ENCODE measurements at regions not wholly inside any gene's neighbourhood (a gene's known extent, or its start where the extent isn't known, plus 50 kb on each side); places are given as distances from the start of the nearest gene placed in this dataset.

DNA sequence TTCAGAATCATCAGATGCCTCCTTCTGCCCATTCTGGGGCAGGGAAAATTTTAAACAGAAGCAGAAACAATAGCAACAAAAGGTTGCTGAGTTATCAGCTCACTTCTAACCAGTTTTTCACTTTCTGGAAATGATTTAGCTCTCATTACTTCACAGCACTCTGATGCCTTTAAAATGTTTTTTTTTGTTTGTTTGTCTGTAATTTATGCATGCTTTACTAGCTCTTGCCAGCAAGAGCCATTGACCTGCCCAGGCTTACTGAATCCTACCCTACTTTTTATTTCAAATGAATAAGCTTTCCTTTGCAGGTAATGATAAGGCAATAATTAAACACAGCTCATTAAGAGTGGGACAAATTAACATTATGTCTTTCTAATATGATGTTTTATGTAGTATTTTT, 466.1 kb upstream of the NOVA1 start:
- in situ Hi-C loops (cut with MboI; ENCODE audit: low pct_unique_long_range_greater_than_20kb, low sequenced_read_pairs, unreplicated experiment): no loop called here
- no peak for DNase-seq (ENCODE audit: low spot score)
- no peak for TF ChIP-seq CTCF (IDR thresholded peaks at IDR 0.05; ENCODE audit: extremely low read depth, insufficient read depth, missing control alignments)

DNA sequence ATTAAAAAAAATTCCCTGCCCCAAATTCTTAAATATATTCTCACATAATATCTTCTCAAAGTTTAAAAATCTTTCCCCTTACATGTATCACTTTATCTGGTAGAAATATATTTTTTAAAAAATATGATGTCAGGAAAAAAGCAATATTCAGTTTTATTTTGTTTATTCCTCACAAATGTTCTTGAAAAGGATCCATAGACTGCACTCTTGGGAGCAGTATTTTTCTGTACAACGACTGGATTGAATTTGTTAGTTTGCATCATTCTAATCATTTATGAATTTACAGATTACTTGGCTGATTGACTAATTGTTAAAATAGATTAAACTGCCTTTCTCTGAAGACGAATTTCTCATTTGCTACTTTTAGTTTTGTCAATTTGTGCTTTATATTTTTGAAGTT, 468.1 kb upstream of the NOVA1 start:
- TF ChIP-seq CTCF (IDR thresholded peaks at IDR 0.05; ENCODE audit: extremely low read depth, insufficient read depth, missing control alignments): no peak
- in situ Hi-C loops (cut with MboI; ENCODE audit: low pct_unique_long_range_greater_than_20kb, low sequenced_read_pairs, unreplicated experiment): no loop called here
- no peak for DNase-seq (ENCODE audit: low spot score)

GRCh38 chr14:27067961-27068360, 470.1 kb upstream of the NOVA1 start:
- no peak for TF ChIP-seq CTCF (IDR thresholded peaks at IDR 0.05; ENCODE audit: extremely low read depth, insufficient read depth, missing control alignments)
- DNase-seq (ENCODE audit: low spot score): no peak
- in situ Hi-C loops (cut with MboI; ENCODE audit: low pct_unique_long_range_greater_than_20kb, low sequenced_read_pairs, unreplicated experiment): no loop called here

DNA sequence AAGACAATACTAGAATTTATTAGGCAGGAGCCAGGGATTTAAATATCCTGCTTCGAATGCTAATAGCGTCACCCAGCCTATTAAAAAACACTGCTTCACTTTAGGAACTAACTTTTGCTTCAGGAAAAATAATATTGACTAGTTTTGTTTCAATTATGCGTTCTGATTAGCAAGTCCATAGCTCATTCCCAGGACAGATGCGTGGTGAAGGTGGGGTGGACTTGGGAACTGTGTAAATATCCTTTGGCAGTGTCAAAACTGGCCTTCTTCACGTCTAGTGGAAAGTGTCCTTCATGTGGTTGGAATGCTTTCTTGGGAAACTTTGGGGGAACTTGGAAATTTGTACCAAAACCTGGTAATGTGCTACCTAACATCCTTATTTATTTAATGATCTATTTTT, 474.8 kb upstream of the NOVA1 start:
- TF ChIP-seq CTCF (IDR thresholded peaks at IDR 0.05; ENCODE audit: extremely low read depth, insufficient read depth, missing control alignments): no peak
- DNase-seq (ENCODE audit: low spot score): no peak
- in situ Hi-C loops (cut with MboI; ENCODE audit: low pct_unique_long_range_greater_than_20kb, low sequenced_read_pairs, unreplicated experiment): no loop called here

DNA sequence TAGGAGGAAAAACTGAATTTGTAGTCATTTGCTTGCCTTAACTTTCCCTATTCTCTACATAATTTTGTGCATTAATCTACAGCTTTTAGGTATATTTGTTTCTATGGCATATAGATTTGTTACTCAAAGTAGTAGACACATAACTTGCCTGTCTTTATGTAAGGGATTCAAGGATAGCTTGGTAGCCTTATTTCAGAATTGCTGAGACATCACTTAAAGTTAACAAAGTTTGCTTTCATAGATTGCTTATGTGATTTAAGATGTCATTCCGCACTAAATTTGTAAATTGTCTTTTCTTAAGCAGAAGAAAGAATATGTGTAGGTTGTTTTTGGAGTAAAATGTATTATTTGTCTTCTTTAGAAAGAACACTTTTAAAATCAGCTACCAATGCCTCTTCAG, 477.7 kb upstream of the NOVA1 start:
- DNase-seq (ENCODE audit: low spot score): no peak
- no peak for TF ChIP-seq CTCF (IDR thresholded peaks at IDR 0.05; ENCODE audit: extremely low read depth, insufficient read depth, missing control alignments)
- in situ Hi-C loops (cut with MboI; ENCODE audit: low pct_unique_long_range_greater_than_20kb, low sequenced_read_pairs, unreplicated experiment): no loop called here

GRCh38 chr14:27077214-27077613, 479.4 kb upstream of the NOVA1 start:
- no peak for TF ChIP-seq CTCF (IDR thresholded peaks at IDR 0.05; ENCODE audit: extremely low read depth, insufficient read depth, missing control alignments)
- DNase-seq (ENCODE audit: low spot score): no peak
- in situ Hi-C loops (cut with MboI; ENCODE audit: low pct_unique_long_range_greater_than_20kb, low sequenced_read_pairs, unreplicated experiment): no loop called here

DNA sequence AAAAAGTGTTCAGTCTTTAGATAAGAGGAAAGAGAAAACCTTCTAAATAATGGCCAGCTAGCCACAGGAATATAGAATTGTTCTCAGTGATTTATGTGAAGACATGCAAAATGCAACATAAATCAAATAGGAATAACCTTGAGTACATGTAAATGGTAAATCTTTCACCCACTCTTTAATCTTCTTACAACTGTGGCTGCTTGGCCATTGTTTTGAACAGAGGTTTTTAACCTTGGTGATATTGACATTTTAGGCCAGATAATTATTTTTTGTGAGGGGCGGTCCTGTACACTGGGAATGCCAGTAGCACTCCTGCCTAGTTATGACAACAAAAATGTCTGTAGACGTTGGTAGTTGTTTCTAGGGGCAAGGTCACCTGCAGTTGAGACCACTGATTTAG, 479.9 kb upstream of the NOVA1 start:
- in situ Hi-C loops (cut with MboI; ENCODE audit: low pct_unique_long_range_greater_than_20kb, low sequenced_read_pairs, unreplicated experiment): no loop called here
- DNase-seq (ENCODE audit: low spot score): no peak

More for the DNA sequence above, 479.9 kb upstream of the NOVA1 start:
- TF ChIP-seq CTCF (IDR thresholded peaks at IDR 0.05; ENCODE audit: extremely low read depth, insufficient read depth, missing control alignments): no peak
